Erythroblast (primary cell): ENCODE measurements at regions not wholly inside any gene's neighbourhood (a gene's known extent, or its start where the extent isn't known, plus 50 kb on each side); places are given as distances from the start of the nearest gene placed in this dataset.
"Not testable (repeated sequence)": the region's sequence is repeated elsewhere in the genome, so short reads cannot be mapped to it uniquely, and the experiment has no call there.

ENCODE experiments used
- GATA1 ChIP-seq: IDR thresholded peaks from 2 replicates; pipeline ENCODE4 v1.6.1; 2011; ENCODE audit warnings: low read depth, mild to moderate bottlenecking, control low read depth, low read length, moderate library complexity
- POLR2A ChIP-seq: IDR thresholded peaks from 2 replicates; pipeline ENCODE4 v1.6.1; 2011; ENCODE audit warnings: mild to moderate bottlenecking, low read length

DNA sequence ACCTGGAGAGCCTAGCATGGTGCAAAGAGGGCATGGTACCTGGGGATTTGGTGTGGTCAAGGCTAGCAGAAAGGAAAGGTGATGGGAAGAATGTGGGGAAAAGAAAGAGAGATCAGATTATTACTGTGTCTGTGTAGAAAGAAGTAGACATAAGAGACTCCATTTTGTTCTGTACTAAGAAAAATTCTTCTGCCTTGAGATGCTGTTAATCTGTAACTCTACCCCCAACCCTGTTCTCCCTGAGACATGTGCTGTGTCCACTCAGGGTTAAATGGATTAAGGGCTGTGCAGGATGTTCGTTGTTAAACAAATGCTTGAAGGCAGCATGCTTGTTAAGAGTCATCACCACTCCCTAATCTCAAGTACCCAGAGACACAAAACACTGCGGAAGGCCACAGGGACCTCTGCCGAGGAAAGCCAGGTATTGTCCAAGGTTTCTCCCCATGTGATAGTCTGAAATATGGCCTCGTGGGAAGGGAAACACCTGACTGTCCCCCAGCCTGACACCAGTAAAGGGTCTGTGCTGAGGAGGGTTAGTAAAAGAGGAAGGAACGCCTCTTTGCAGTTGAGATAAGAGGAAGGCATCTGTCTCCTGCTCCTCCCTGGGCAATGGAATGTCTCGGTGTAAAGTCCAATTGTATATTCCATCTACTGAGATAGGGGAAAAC lies 99.4 kb downstream of the CEP44 start:
- not testable (repeated sequence) for TF ChIP-seq POLR2A, GATA1
